MV-4-11 (cell line): ENCODE measurements at regions not wholly inside any gene's neighbourhood (a gene's known extent, or its start where the extent isn't known, plus 50 kb on each side); places are given as distances from the start of the nearest gene placed in this dataset.
"Not testable (repeated sequence)": the region's sequence is repeated elsewhere in the genome, so short reads cannot be mapped to it uniquely, and the experiment has no call there.

Source experiments
- DNase-seq: peaks from one replicate; lab custom pipeline; 2025; lab: John Stamatoyannopoulos, UW

DNA sequence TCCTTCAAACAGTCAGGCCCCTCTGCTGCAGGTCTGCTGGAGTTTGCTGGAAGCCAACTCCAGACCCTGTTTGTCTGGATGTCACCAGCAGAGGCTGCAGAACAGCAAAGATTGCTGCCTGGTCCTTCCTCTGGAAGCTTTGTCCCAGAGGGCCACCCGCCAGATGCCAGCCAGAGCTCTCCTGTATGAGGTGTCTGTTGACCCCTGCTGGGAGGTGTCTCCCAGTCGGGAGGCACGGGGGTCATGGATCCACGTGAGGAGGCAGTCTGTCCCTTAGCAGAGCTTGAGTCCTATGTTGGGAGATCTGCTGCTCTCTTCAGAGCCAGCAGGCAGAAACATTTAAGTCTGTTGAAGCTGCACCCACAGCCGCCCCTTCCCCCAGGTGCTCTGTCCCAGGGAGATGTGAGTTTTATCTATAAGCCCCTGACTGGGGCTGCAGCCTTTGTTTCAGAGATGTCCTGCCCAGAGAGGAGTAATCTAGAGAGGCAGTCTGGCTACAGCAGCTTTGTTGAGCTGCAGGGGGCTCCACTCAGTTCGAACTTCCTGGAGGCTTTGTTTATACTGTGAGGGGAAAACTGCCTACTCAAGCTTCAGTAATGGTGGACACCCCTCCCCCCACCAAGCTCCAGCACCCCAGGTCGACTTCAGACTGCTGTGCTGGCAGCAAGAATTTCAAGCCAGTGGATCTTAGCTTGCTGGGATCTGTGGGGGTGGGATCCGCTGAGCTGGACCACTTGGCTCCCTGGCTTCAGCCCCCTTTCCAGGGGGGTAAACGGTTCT, 72.1 kb downstream of the OGFRL1 start:
- not testable (repeated sequence) for DNase-seq

DNA sequence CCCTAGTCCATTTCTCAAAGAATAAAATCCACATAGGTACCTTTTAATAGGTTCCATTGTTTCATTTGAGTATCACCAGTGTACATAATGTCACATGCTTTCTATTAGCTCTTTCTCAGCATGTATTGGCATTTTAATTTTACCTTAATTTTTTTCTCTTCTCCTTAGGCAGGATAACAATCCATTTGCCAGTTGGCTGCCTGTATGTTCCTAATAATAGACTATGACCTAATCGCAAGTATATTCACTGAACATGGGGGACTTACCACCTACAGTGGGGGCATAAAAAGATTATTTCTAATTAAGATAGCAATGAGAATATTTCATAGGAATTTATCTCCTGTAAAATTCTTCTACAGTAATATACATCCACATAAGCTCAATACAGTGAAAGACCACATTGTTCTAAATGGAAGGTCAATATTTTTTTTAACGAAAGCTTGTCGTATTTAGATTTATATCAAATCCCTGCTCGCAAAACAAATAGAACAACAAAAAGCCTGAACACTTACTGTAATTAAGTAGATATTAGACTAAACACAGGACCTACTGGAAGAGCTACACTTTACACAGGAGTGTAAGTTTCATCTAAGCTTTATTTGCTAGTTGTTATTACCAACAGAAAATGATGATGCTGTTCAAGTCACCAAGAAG, 76.4 kb downstream of the OGFRL1 start:
- no peak for DNase-seq

DNA sequence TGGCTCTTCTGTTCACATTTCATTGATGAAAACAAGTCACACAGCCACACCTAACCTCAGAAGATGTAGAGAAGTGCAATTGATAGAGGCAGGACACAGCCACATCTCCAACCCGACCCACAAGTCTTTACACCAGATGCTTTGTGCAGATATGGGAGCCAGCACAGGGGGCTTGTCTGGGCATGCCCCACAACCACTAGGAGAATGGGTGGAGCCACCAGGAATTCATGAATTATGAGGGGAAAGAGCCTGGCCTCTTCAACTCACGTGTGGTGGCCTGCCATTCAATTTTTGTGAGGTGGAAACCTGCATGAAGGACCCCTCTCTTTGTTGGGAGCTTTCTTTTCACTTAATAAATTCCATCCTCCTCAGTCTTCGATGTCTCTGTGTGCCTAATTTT, 79.1 kb downstream of the OGFRL1 start:
- DNase-seq = no peak

DNA sequence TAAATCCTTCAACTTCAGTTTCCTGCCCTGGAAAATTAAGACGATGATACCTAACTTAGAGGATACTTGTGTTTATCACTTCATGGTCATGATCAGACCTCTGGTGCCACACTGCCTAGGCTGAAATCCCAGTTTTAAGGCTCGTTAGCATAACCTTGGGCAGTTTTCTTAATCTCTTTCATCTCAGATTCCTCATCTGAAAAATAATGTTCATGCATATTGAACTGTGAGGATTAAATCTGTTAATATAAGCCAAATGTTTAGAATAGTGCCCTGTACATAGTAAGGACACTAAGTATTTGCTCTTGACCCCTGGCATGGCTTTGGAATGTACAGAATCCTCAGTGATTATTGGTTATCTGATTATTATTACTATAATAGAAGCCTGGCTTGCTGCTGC, 79.7 kb downstream of the OGFRL1 start:
- DNase-seq = no peak

DNA sequence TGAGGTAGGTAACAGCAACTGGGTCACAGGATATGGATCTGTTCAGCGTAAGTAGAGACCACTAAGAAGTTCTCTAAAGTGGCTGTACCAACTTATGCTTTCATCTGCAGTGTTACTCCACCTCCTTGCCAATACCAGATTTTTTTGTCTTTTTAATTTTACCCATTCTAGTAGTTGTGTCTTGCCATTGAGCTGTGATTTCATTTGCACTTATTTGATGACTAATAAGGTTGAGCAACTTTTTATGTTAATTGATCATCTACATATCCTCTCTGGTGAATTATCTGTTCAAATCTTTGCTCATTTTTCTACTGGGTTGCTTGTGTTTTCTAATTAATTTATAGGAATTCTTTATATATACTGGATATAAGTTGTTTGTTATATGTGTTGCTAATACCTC, 82.9 kb downstream of the OGFRL1 start:
- DNase-seq = no peak

GRCh38 chr6:71373943-71374342, 85.3 kb downstream of the OGFRL1 start:
- no peak for DNase-seq

DNA sequence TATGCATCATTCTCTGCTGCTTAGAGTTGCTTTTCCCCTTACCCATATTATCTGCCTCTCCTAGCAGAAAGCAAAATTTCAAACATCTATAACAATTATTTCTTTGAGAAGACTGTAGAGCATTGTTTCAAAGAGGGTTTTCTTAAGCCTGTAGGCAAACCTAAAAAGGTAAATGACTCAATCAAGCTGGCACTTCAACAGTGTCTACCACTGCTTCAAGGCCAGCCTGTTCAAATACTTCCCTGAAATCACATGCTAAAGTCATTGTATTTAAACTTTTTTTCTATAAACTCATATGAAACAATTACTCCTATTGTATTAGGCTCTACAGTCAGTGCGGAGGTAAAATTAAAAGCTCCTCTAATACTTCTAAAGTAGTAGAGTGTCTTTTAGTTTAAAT, 87.1 kb downstream of the OGFRL1 start:
- DNase-seq = no peak

DNA sequence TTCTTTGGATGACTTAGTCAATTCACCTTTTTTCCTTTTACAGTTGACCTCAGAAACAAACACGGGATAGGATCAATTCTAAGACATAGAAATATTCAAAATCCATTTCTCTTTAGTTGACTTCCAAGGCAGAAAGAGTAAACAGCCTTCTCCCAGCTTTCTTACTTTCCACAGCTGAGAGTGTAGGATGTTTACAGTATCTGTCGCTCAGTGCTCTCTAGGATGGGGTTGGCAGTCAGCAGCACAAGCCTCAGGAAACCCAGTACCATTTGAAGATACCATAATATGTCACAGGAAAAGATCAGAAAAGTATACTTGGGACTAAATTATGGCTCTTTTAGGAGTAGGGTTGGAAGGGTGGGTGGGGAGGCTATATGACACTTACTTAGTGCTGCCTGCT, 88.2 kb downstream of the OGFRL1 start:
- DNase-seq = no peak

GRCh38 chr6:71383476-71383875, 94.9 kb downstream of the OGFRL1 start:
- DNase-seq = no peak

GRCh38 chr6:71383901-71384489, 95.4 kb downstream of the OGFRL1 start:
- no peak for DNase-seq

- no peak for DNase-seq
Measured at GRCh38 chr6:71385111-71385822, 96.7 kb downstream of the OGFRL1 start.

GRCh38 chr6:71386215-71386614, 97.6 kb downstream of the OGFRL1 start:
- DNase-seq = no peak

DNA sequence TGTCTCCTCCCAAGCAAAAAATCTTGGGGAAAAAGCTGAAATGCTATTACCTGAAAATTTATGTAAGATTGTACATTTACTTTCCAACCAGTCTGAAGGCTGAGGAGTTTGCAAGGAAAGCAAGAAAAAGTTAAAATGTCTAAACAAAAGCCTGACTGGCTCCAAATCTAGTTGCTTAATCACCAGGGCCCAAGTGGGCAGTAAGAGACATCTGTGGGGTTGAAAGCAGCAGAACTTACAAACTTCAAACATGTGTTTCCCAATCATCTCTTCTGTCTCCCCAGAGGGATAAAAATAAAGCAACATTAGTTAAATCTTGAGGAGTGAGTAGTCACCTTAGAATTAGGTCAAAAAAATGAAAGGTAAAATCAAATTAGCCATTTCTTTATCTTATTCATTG, 98.6 kb downstream of the OGFRL1 start:
- peak; percentile 51 for DNase-seq

DNA sequence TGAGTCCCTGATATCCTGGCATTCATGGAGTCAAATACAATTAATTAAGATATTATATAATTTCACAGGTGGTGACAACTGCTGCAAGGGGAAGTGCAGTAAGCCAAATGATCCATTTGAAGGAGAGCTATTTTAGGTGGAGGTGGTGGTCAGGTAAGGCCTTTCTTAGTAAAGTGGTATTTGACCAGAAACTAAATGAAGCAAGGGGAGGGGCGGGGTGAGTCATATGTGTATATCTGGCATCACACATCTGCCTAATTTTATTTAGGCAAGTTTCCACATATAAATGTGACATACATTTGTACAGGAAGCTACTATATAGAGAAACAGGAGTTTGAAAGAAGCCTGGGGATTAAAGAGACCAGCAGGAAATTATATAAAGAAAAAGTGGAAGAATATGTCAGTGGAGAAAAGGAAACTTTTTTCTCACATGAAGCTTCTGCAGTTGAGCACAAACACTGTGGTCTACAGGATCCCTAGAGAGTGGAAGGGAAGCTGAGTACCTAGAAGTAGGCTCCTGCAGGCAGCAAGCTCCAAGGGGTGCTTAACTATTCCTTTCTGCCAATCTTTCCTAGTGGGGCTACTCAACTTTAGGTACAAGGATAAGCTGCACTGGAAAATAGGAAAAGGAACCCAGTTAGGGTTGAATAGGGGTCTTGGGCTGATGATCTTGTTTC, 99.6 kb downstream of the OGFRL1 start:
- no peak for DNase-seq

DNA sequence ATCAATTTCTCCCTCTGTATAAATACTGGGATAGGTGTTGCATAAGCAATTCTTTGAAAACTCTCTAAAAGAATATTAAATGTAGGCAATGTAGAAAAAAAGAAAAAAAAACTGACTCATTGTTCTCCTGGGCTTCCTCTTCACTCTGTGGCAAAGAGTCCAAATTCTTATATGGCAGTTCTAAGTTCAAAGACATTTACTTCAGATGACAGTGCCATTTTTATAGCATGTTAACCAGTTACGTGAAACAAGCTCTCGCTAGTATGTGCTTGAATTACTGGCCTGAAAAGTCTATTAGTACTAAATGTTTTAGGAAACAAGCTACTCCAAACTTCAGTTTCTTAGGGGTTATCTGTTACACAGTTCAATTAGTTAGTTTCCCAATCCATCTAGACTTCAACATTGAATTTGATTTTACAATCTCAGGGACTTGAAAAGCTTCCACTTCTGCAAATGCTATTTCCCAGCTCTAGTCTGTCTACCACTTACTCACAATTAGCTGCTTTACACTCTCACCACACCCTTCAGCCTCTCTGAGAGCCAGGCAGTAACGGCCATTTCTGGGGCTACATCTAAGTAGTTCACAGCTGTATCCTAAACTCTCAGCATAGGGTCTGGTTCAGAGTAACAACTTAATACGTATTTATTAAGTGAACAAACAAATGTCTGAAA, 100.4 kb downstream of the OGFRL1 start:
- DNase-seq = peak; percentile 48

GRCh38 chr6:71391126-71391525, 102.5 kb downstream of the OGFRL1 start:
- DNase-seq = no peak

DNA sequence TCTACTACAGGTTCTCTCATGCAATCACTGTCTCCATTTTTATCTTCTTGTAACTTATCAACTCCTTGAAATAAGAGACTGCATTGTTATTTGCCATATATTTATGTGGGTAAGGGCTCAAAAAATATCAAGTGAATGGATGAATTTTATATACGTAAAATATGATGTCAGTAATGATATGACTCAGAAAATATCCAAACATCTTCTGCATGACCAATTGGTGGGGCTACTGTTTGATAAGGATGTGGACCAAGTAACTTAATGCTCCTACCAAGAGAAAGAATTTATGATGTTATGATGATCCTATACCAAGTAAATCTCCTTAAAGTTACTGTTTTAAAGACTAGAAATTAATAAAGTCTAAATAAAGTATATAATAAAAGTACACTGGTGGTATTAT, 103.7 kb downstream of the OGFRL1 start:
- DNase-seq = no peak

DNA sequence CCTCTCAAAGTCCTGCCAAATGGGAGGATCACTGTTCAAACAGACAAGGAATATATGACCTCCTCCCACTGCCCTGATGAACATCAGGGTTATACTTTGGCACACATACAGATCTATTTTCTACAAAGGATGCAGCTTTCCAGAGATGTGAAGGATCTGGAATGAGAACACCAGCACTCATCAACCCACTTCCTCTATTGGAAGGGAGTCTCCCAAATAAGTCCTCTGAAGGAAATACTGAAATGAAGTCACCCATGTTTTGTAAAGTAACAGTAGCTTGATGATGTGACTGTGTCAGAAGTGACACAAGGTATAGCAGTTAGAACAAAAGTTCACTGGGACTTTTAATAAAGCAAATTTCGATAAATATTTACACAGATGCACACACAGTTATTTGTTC, 104.9 kb downstream of the OGFRL1 start:
- DNase-seq = no peak

- DNase-seq = no peak
Measured at GRCh38 chr6:71393981-71394432, 105.4 kb downstream of the OGFRL1 start.

DNA sequence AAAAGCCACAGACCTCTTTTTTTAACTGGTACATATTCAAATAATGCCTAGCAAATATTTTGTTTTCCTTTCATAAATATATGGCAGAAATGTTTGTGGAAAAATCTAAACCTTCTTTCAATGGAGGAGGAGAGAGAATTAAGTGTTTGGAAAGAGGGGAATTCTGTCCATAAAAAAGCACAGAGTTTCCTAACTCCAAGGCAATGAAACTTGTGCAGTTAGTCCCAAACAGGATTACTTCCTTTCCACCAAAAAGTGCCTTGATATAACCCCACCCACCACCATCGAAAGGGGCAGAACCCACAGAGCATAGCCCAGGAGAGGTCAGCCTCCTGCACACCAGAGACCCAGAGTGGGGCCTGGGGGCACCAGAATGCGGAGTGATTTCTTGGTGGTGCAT, 106.3 kb downstream of the OGFRL1 start:
- DNase-seq = no peak

GRCh38 chr6:71395731-71396409, 107.3 kb downstream of the OGFRL1 start:
- DNase-seq = no peak
